ENCODE measurements at regions not wholly inside any gene's neighbourhood (a gene's known extent, or its start where the extent isn't known, plus 50 kb on each side); places are given as distances from the start of the nearest gene placed in this dataset.

GRCh38 chr6:169903122-169903521 is 151.7 kb downstream of the ERMARD start:
- no peaks in the 10 kb centered on the region for H3K9me3 ChIP-seq
- DNase-seq (no peak), ATAC-seq (no peak)
- no peak overlapping the region for H3K4me3 ChIP-seq
- no peaks in the 10 kb centered on the region for H3K36me3 ChIP-seq
- H3K27ac ChIP-seq: no peak overlapping the region
- intact Hi-C loops (cut with DNase I): no loop called here
- peaks cover 18% of the 10 kb centered on the region for H3K4me1 ChIP-seq
- TF ChIP-seq, protein P1, sequence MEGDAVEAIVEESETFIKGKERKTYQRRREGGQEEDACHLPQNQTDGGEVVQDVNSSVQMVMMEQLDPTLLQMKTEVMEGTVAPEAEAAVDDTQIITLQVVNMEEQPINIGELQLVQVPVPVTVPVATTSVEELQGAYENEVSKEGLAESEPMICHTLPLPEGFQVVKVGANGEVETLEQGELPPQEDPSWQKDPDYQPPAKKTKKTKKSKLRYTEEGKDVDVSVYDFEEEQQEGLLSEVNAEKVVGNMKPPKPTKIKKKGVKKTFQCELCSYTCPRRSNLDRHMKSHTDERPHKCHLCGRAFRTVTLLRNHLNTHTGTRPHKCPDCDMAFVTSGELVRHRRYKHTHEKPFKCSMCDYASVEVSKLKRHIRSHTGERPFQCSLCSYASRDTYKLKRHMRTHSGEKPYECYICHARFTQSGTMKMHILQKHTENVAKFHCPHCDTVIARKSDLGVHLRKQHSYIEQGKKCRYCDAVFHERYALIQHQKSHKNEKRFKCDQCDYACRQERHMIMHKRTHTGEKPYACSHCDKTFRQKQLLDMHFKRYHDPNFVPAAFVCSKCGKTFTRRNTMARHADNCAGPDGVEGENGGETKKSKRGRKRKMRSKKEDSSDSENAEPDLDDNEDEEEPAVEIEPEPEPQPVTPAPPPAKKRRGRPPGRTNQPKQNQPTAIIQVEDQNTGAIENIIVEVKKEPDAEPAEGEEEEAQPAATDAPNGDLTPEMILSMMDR (IDR thresholded peaks at IDR 0.05): no peak
- no peaks in the 10 kb centered on the region for H3K27me3 ChIP-seq

DNA sequence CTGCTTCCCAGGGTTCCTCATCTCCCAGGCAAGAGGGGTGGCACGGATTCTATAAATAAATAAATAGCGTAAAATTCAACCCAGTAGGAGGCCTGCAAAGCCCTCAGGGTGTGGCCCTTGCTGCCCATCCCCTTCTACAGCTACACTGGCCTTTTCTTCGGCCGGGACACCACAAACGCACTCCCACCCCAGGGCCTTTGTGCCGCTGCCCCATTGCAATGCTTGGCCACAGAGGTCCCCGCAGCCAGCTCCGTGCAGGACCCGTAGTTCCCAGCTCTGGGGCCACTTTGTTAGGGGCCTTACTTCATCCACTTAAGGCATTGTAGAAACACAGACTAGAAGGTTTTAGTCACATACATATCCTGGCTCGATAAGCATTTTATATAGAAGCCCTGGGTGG is 151.2 kb downstream of the ERMARD start:
- Histone ChIP-seq H3K27me3 (no peaks in the 10 kb centered on the region), H3K4me3 (no peak overlapping the region), H3K4me1 (peaks cover 18% of the 10 kb centered on the region), H3K27ac (no peak overlapping the region), H3K9me3 (no peaks in the 10 kb centered on the region), H3K36me3 (no peaks in the 10 kb centered on the region)
- TF ChIP-seq, protein P1 (IDR thresholded peaks at IDR 0.05): no peak
- intact Hi-C loops (cut with DNase I): no loop called here
- DNase-seq (no peak), ATAC-seq (no peak)

DNA sequence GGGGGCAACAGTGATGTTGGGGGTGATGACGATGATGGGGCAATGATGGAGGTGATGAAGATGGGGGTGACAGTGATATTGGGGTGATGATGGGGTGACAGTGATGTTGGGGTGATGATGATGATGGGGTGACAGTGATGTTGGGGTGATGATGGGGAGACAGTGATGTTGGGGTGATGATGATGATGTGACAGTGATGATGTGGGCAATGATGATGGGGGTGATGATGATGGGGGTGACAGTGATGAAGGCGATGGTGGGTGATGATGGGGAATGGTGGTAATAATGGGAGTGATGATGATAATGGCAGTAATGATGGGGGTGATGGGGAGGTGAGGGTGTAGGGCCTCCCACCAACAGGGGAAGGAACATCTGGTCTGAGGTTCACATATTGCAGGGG is 150.6 kb downstream of the ERMARD start:
- TF ChIP-seq, protein P1 (IDR thresholded peaks at IDR 0.05): no peak
- DNase-seq: no peak
- intact Hi-C loops (cut with DNase I): no loop called here

GRCh38 chr6:169899481-169900145 is 148.2 kb downstream of the ERMARD start:
- intact Hi-C loops (cut with DNase I): no loop called here
- no peak overlapping the region for H3K4me3 ChIP-seq
- peaks cover 1% of the 10 kb centered on the region for H3K4me1 ChIP-seq
- H3K27ac ChIP-seq: no peak overlapping the region
- no peaks in the 10 kb centered on the region for H3K9me3 ChIP-seq
- no peak for DNase-seq
- H3K36me3 ChIP-seq: no peaks in the 10 kb centered on the region
- ATAC-seq: no peak
- TF ChIP-seq, protein P1 (IDR thresholded peaks at IDR 0.05): no peak
- H3K27me3 ChIP-seq: no peaks in the 10 kb centered on the region

More for the DNA sequence above, 150.6 kb downstream of the ERMARD start:
- Histone ChIP-seq H3K27ac (no peak overlapping the region), H3K36me3 (no peaks in the 10 kb centered on the region), H3K9me3 (no peaks in the 10 kb centered on the region), H3K4me1 (peaks cover 18% of the 10 kb centered on the region), H3K4me3 (no peak overlapping the region), H3K27me3 (no peaks in the 10 kb centered on the region)
- no peak for ATAC-seq

- no peaks in the 10 kb centered on the region for H3K27me3 ChIP-seq
- ATAC-seq (no peak), DNase-seq (no peak)
These were observed 147.5 kb downstream of the ERMARD start for GRCh38 chr6:169898788-169899480.

More at GRCh38 chr6:169898788-169899480, 147.5 kb downstream of the ERMARD start:
- Histone ChIP-seq H3K36me3 (no peaks in the 10 kb centered on the region), H3K4me3 (no peak overlapping the region), H3K4me1 (no peaks in the 10 kb centered on the region), H3K27ac (no peak overlapping the region), H3K9me3 (no peaks in the 10 kb centered on the region)
- TF ChIP-seq, protein P1 (IDR thresholded peaks at IDR 0.05): no peak
- intact Hi-C loops (cut with DNase I): no loop called here

Measured in upper lobe of right lung (tissue), 1 donor.